Endothelial cell of umbilical vein (primary cell): ENCODE measurements at regions not wholly inside any gene's neighbourhood (a gene's known extent, or its start where the extent isn't known, plus 50 kb on each side); places are given as distances from the start of the nearest gene placed in this dataset.

ENCODE experiments used
- BruUV-seq: library from RNA; stranded (reverse); fragments of 400-500 nt; replicated peaks from 2 replicates; lab custom pipeline; 2021; lab: Mats Ljungman, UMichigan
- CTCF ChIA-PET: fragments of 300-600, 350-600 bp; sonication (Branson Sonifier 250); formaldehyde crosslinking; loops from one replicate; lab custom pipeline; 2021; ENCODE audit warnings: antibody characterized with exemption, inconsistent platforms; lab: Charles Lee
- POLR2A ChIA-PET: fragments of 300-600, 350-600 bp; sonication (Branson Sonifier 250); formaldehyde crosslinking; loops from one replicate; lab custom pipeline; 2021; ENCODE audit warnings: antibody characterized with exemption, inconsistent platforms; lab: Charles Lee
- DNase-seq: peaks from one replicate; pipeline ENCODE4 v3.0.0-alpha.2; 2011; ENCODE audit warnings: low read depth, low spot score
- FAIRE-seq: peaks from 2 replicates; lab custom pipeline; 2011; peaks lifted over from hg19 to GRCh38; lab: Jason Lieb, UNC
- H2AFZ ChIP-seq: 2 replicates; pipeline ENCODE4 v1.6.0; 2012; ENCODE audit warnings: low read depth, low read length, control low read depth, inconsistent platforms
- H3K27ac ChIP-seq: 2 replicates; pipeline ENCODE4 v1.5.1; 2011; ENCODE audit warnings: low read depth, mild to moderate bottlenecking, control low read depth, low read length, moderate library complexity; ENCODE audit not compliant: insufficient read depth
- H3K27me3 ChIP-seq, 2 experiments: 2 replicates each; pipeline versions ENCODE4 v1.6.0 to v1.6.1; 2011; ENCODE audit warnings: low read length in 2 of 2, mixed read lengths in 1 of 2; ENCODE audit not compliant: control insufficient read depth in 2 of 2, insufficient read depth in 2 of 2
- H3K36me3 ChIP-seq, 2 experiments: 2 replicates in 1 of 2; 3 replicates in 1 of 2; pipeline ENCODE4 v1.5.1; 2011; ENCODE audit warnings: low read length in 2 of 2, mild to moderate bottlenecking in 1 of 2, moderate library complexity in 1 of 2; ENCODE audit not compliant: control insufficient read depth in 2 of 2, insufficient read depth in 2 of 2; ENCODE audit errors: extremely low read depth in 1 of 2
- H3K4me1 ChIP-seq: 3 replicates; pipeline ENCODE4 v1.5.1; 2011; ENCODE audit warnings: mild to moderate bottlenecking, low read length; ENCODE audit not compliant: control insufficient read depth, insufficient read depth; ENCODE audit errors: extremely low read depth
- H3K4me2 ChIP-seq: 2 replicates; pipeline ENCODE4 v1.6.1; 2011; ENCODE audit warnings: low read length, control low read depth, mixed read lengths; ENCODE audit not compliant: insufficient read depth
- H3K4me3 ChIP-seq, 3 experiments: fragments of 200-600 bp in 1 of 3; sonication (generic), shearing (Covaris generic) in 1 of 3; replicated peaks in 1 of 3; 2 replicates each; pipeline ENCODE4 v1.5.1; 2011 to 2016; ENCODE audit warnings: control low read depth in 3 of 3, low read length in 3 of 3, mild to moderate bottlenecking in 2 of 3, inconsistent platforms in 1 of 3, low read depth in 1 of 3, moderate library complexity in 1 of 3; ENCODE audit not compliant: insufficient read depth in 1 of 3
- H3K79me2 ChIP-seq: 2 replicates; pipeline ENCODE4 v1.6.0; 2012; ENCODE audit warnings: low read length, inconsistent platforms; ENCODE audit not compliant: control insufficient read depth, insufficient read depth
- H3K9ac ChIP-seq: replicated peaks from 2 replicates; pipeline ENCODE3; 2011; ENCODE audit warnings: low read length, control low read depth; ENCODE audit not compliant: insufficient read depth; ENCODE audit errors: extremely low read depth
- H3K9me1 ChIP-seq: replicated peaks from 3 replicates; pipeline ENCODE4 v1.6.0; 2011; ENCODE audit warnings: mild to moderate bottlenecking, low read length; ENCODE audit not compliant: control insufficient read depth, insufficient read depth; ENCODE audit errors: extremely low read depth
- H3K9me3 ChIP-seq: replicated peaks from 2 replicates; pipeline ENCODE4 v1.5.1; 2012; ENCODE audit warnings: low read length, inconsistent platforms; ENCODE audit not compliant: control insufficient read depth, insufficient read depth
- H4K20me1 ChIP-seq: replicated peaks from 2 replicates; pipeline ENCODE3; 2011; ENCODE audit warnings: mild to moderate bottlenecking, low read length; ENCODE audit not compliant: control insufficient read depth, insufficient read depth; ENCODE audit errors: extremely low read depth
- CTCF ChIP-seq, 2 donors: IDR thresholded peaks; 1 replicate in 1 of 2; 2 replicates in 1 of 2; pipeline ENCODE4 v1.5.1; 2011; ENCODE audit warnings: low read length in 2 of 2, mild to moderate bottlenecking in 2 of 2, moderate library complexity in 2 of 2, control low read depth in 1 of 2, inconsistent platforms in 1 of 2, low read depth in 1 of 2; ENCODE audit not compliant: insufficient read depth in 1 of 2; ENCODE audit errors: extremely low read depth in 1 of 2
- EZH2 ChIP-seq: IDR thresholded peaks from 2 replicates; pipeline ENCODE4 v1.6.1; 2012; ENCODE audit warnings: borderline replicate concordance, low read depth, mild to moderate bottlenecking, moderate library complexity, low read length, inconsistent platforms; ENCODE audit not compliant: severe bottlenecking
- FOS ChIP-seq: IDR thresholded peaks from 2 replicates; pipeline ENCODE4 v1.6.1; 2011; ENCODE audit warnings: mild to moderate bottlenecking, low read length, moderate library complexity, borderline replicate concordance; ENCODE audit not compliant: insufficient read depth
- GATA2 ChIP-seq: IDR thresholded peaks from 2 replicates; pipeline ENCODE4 v1.7.0; 2011; ENCODE audit warnings: low read depth, mild to moderate bottlenecking, moderate library complexity, mixed read lengths, low read length; ENCODE audit not compliant: insufficient read length, insufficient read depth
- JUN ChIP-seq: IDR thresholded peaks from 2 replicates; pipeline ENCODE4 v1.6.1; 2011; ENCODE audit warnings: borderline replicate concordance, low read depth; ENCODE audit not compliant: insufficient read length, insufficient read depth
- MAX ChIP-seq: IDR thresholded peaks from 2 replicates; pipeline ENCODE4 v1.6.1; 2011; ENCODE audit not compliant: insufficient read depth, insufficient read length
- MYC ChIP-seq: IDR thresholded peaks from one replicate; pipeline ENCODE4 v1.6.1; 2011; ENCODE audit warnings: mild to moderate bottlenecking, low read depth, low read length
- POLR2A ChIP-seq: IDR thresholded peaks from 2 replicates; pipeline ENCODE4 v1.6.1; 2012; ENCODE audit warnings: low read depth, mild to moderate bottlenecking, control low read depth, low read length
- POLR2AphosphoS5 ChIP-seq: IDR thresholded peaks from 2 replicates; pipeline ENCODE4 v1.6.1; 2012; ENCODE audit warnings: low read depth, mild to moderate bottlenecking, control low read depth, low read length, moderate library complexity; ENCODE audit not compliant: insufficient read depth
- dilution Hi-C: fragments of 300-500 bp; cut with MboI; formaldehyde crosslinking; loops from one replicate; pipeline ENCODE4 v1.15.0; 2019; ENCODE audit warnings: low sequenced_read_pairs; ENCODE audit not compliant: extremely low pct_ligation_motif_present
- intact Hi-C: fragments of 100-400 bp; cut with micrococcal nuclease; formaldehyde crosslinking; loops from one replicate; pipeline ENCODE4 v1.10.0; 2022

GRCh38 chr13:103391936-103392335, 325.7 kb upstream of the SLC10A2 start:
- H3K4me1 ChIP-seq: no peaks in the 10 kb centered on the region
- H3K36me3 ChIP-seq: no peaks in the 10 kb centered on the region
- no TSS peak for BruUV-seq
- peaks cover 12% of the 10 kb centered on the region for H3K9me3 ChIP-seq
- ChIA-PET CTCF (no interaction called here), POLR2A (no interaction called here)
- no peak for DNase-seq
- no peak overlapping the region for H3K4me2 ChIP-seq
- TF ChIP-seq JUN (no peak), MAX (no peak), CTCF (IDR thresholded peaks at IDR 0.05; ENCODE audit: extremely low read depth in 1 of 2, insufficient read depth in 1 of 2, low read depth in 1 of 2, low read length in 2 of 2) (no peak), GATA2 (no peak), EZH2 (no peak), MYC (no peak), POLR2AphosphoS5 (no peak), FOS (no peak), POLR2A (no peak)
- no peaks in the 10 kb centered on the region for H4K20me1 ChIP-seq
- no peak overlapping the region for H3K27ac ChIP-seq
- intact Hi-C loops: no loop called here
- H3K27me3 ChIP-seq: no peaks in the 10 kb centered on the region
- dilution Hi-C loops: no loop called here
- no peak overlapping the region for H3K4me3 ChIP-seq
- H3K79me2 ChIP-seq: no peaks in the 10 kb centered on the region
- no peak overlapping the region for H3K9ac ChIP-seq
- no peaks in the 10 kb centered on the region for H3K9me1 ChIP-seq
- no peak overlapping the region for H2AFZ ChIP-seq
- FAIRE-seq: no peak
